Stimulated activated CD4-positive, alpha-beta T cell treated with anti-CD3 and anti-CD28 coated beads, Interleukin-4, amount 100 ng/mL, for 4 hours (primary cell): ENCODE measurements at regions not wholly inside any gene's neighbourhood (a gene's known extent, or its start where the extent isn't known, plus 50 kb on each side); places are given as distances from the start of the nearest gene placed in this dataset.
"Not testable (repeated sequence)": the region's sequence is repeated elsewhere in the genome, so short reads cannot be mapped to it uniquely, and the experiment has no call there.

Experiments used
- DNase-seq, 2 experiments: peaks; one replicate each; pipeline ENCODE4 v3.0.0-alpha.2; 2020

DNA sequence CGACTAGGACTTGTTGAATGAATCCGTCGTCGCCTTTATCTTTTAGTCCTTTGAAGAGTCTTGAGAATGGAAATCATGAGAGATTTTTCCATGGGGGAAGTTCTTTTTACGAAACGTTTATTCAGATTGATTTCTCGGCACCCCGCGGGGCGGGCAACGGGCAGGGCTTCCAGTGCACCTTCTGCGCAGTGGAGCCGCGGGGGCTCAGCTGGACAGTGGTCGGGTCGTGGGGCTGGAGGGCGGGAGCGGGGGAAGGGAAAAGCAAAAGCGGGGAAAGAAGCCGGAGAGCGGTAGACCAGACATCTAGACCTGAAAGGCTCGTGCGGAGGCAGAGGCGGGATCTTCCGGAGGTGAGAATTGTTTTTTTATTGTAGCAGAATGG, 103.0 kb downstream of the NBPF11 start:
- DNase-seq: peak; percentile 22 to 36

- peak in 1 of 2 experiments; percentile 1 for DNase-seq
Measured at GRCh38 chr1:148048423-148049114, 103.5 kb downstream of the NBPF11 start.

GRCh38 chr1:148045872-148046271, 106.2 kb downstream of the NBPF11 start:
- DNase-seq: not testable (repeated sequence)

GRCh38 chr1:148044495-148044894, 107.6 kb downstream of the NBPF11 start:
- DNase-seq: not testable (repeated sequence)
